Caco-2 (cell line): ENCODE measurements at regions not wholly inside any gene's neighbourhood (a gene's known extent, or its start where the extent isn't known, plus 50 kb on each side); places are given as distances from the start of the nearest gene placed in this dataset.

Source experiments
- BruUV-seq: library from RNA; stranded (reverse); fragments of 400-500 nt; replicated peaks from 2 replicates; lab custom pipeline; 2021; lab: Mats Ljungman, UMichigan
- CTCF ChIA-PET: fragments of 300-600 bp; sonication (Branson Sonifier 250); formaldehyde crosslinking; loops from one replicate; lab custom pipeline; 2022; ENCODE audit warnings: antibody characterized with exemption; lab: Charles Lee
- POLR2A ChIA-PET: fragments of 300-600 bp; sonication (Branson Sonifier 250); formaldehyde crosslinking; loops from one replicate; lab custom pipeline; 2022; ENCODE audit warnings: antibody characterized with exemption; lab: Charles Lee
- DNase-seq, 2 experiments: peaks; one replicate each; pipeline versions ENCODE4 v3.0.0 to v3.0.0-alpha.2; 2020 to 2022
- H3K27me3 ChIP-seq: replicated peaks from 2 replicates; pipeline ENCODE4 v1.6.0; 2011; ENCODE audit warnings: low read length; ENCODE audit not compliant: control insufficient read depth, insufficient read depth
- H3K36me3 ChIP-seq: 2 replicates; pipeline ENCODE4 v1.5.1; 2011; ENCODE audit warnings: low read length; ENCODE audit not compliant: control insufficient read depth, insufficient read depth
- H3K4me1 ChIP-seq: fragments of 250-450 bp; sonication (Bioruptor Pico); 2 replicates; pipeline ENCODE4 v1.5.1; 2020; ENCODE audit warnings: mild to moderate bottlenecking
- H3K4me3 ChIP-seq: 2 replicates; pipeline ENCODE4 v1.5.1; 2011; ENCODE audit warnings: low read depth, mild to moderate bottlenecking, control low read depth, low read length
- H3K9me3 ChIP-seq: fragments of 250-450 bp; sonication (Bioruptor Pico); 2 replicates; pipeline ENCODE4 v1.5.1; 2020; ENCODE audit warnings: mild to moderate bottlenecking, moderate library complexity
- H3K27ac Mint-ChIP-seq: one replicate; pipeline ENCODE4 v1.8.0; 2022; ENCODE audit warnings: mixed read lengths; ENCODE audit not compliant: unreplicated experiment
- H3K27me3 Mint-ChIP-seq: one replicate; pipeline ENCODE4 v1.8.0; 2022; ENCODE audit warnings: mixed read lengths; ENCODE audit not compliant: insufficient read depth, unreplicated experiment
- H3K36me3 Mint-ChIP-seq: one replicate; pipeline ENCODE4 v1.8.0; 2022; ENCODE audit warnings: mild to moderate bottlenecking, mixed read lengths; ENCODE audit not compliant: insufficient read depth, unreplicated experiment
- H3K4me1 Mint-ChIP-seq: one replicate; pipeline ENCODE4 v1.8.0; 2022; ENCODE audit warnings: low read depth, mixed read lengths; ENCODE audit not compliant: unreplicated experiment
- H3K4me3 Mint-ChIP-seq: one replicate; pipeline ENCODE4 v1.8.0; 2022; ENCODE audit warnings: mild to moderate bottlenecking, moderate library complexity, mixed read lengths; ENCODE audit not compliant: unreplicated experiment
- H3K9me3 Mint-ChIP-seq: one replicate; pipeline ENCODE4 v1.8.0; 2022; ENCODE audit warnings: mixed read lengths; ENCODE audit not compliant: unreplicated experiment
- CTCF ChIP-seq, 2 experiments: fragments of 200-600 bp in 1 of 2; IDR thresholded peaks; 1 replicate in 1 of 2; 2 replicates in 1 of 2; pipeline versions ENCODE4 v1.5.1 to v1.8.0; 2011 to 2022; ENCODE audit warnings: antibody characterized with exemption in 1 of 2, control low read depth in 1 of 2, inconsistent platforms in 1 of 2, low read depth in 1 of 2, low read length in 1 of 2, mild to moderate bottlenecking in 1 of 2, moderate library complexity in 1 of 2; ENCODE audit not compliant: insufficient read depth in 1 of 2, severe bottlenecking in 1 of 2, unreplicated experiment in 1 of 2
- intact Hi-C: fragments of 100-400 bp; cut with micrococcal nuclease; formaldehyde crosslinking; loops from one replicate; pipeline ENCODE4 v1.10.0; 2022; ENCODE audit not compliant: unreplicated experiment

GRCh38 chr2:145325485-145325884, 805.6 kb upstream of the ZEB2 start:
- no peak overlapping the region for H3K4me3 Mint-ChIP-seq
- ChIA-PET POLR2A (no interaction called here), CTCF (no interaction called here)
- Histone ChIP-seq H3K36me3 (no peaks in the 10 kb centered on the region), H3K9me3 (no peaks in the 10 kb centered on the region), H3K4me1 (no peaks in the 10 kb centered on the region), H3K27me3 (no peaks in the 10 kb centered on the region), H3K4me3 (no peak overlapping the region)
- no peak for TF ChIP-seq CTCF (IDR thresholded peaks at IDR 0.05; ENCODE audit: insufficient read depth in 1 of 2, low read depth in 1 of 2, low read length in 1 of 2, severe bottlenecking in 1 of 2, unreplicated experiment in 1 of 2)
- no peak for DNase-seq
- H3K4me1 Mint-ChIP-seq, result no peaks in the 10 kb centered on the region
- no peaks in the 10 kb centered on the region for H3K9me3 Mint-ChIP-seq
- H3K27ac Mint-ChIP-seq, result no peak overlapping the region
- peaks cover 5% of the 10 kb centered on the region for H3K27me3 Mint-ChIP-seq
- H3K36me3 Mint-ChIP-seq, result no peaks in the 10 kb centered on the region
- no TSS peak for BruUV-seq
- intact Hi-C loops, result no loop called here

GRCh38 chr2:145324748-145325147, 804.8 kb upstream of the ZEB2 start:
- Histone ChIP-seq H3K4me1 (no peaks in the 10 kb centered on the region), H3K9me3 (no peaks in the 10 kb centered on the region), H3K4me3 (no peak overlapping the region), H3K36me3 (no peaks in the 10 kb centered on the region), H3K27me3 (no peaks in the 10 kb centered on the region)
- TF ChIP-seq CTCF (IDR thresholded peaks at IDR 0.05; ENCODE audit: insufficient read depth in 1 of 2, low read depth in 1 of 2, low read length in 1 of 2, severe bottlenecking in 1 of 2, unreplicated experiment in 1 of 2), result no peak
- Mint-ChIP-seq H3K4me3 (no peak overlapping the region), H3K4me1 (no peaks in the 10 kb centered on the region), H3K27ac (no peak overlapping the region), H3K27me3 (peaks cover 5% of the 10 kb centered on the region), H3K9me3 (no peaks in the 10 kb centered on the region), H3K36me3 (no peaks in the 10 kb centered on the region)
- intact Hi-C loops, result no loop called here
- no TSS peak for BruUV-seq
- ChIA-PET POLR2A (no interaction called here), CTCF (no interaction called here)
- no peak for DNase-seq

GRCh38 chr2:145323512-145323911, 803.6 kb upstream of the ZEB2 start:
- ChIA-PET POLR2A (no interaction called here), CTCF (no interaction called here)
- Mint-ChIP-seq H3K4me1 (no peaks in the 10 kb centered on the region), H3K27me3 (peaks cover 5% of the 10 kb centered on the region), H3K9me3 (no peaks in the 10 kb centered on the region), H3K27ac (no peak overlapping the region), H3K36me3 (no peaks in the 10 kb centered on the region), H3K4me3 (no peak overlapping the region)
- no peak for TF ChIP-seq CTCF (IDR thresholded peaks at IDR 0.05; ENCODE audit: insufficient read depth in 1 of 2, low read depth in 1 of 2, low read length in 1 of 2, severe bottlenecking in 1 of 2, unreplicated experiment in 1 of 2)
- H3K4me1 ChIP-seq, result no peaks in the 10 kb centered on the region
- H3K4me3 ChIP-seq, result no peak overlapping the region
- BruUV-seq, result no TSS peak
- DNase-seq, result no peak
- no peaks in the 10 kb centered on the region for H3K9me3 ChIP-seq
- intact Hi-C loops, result no loop called here
- no peaks in the 10 kb centered on the region for H3K27me3 ChIP-seq
- H3K36me3 ChIP-seq, result no peaks in the 10 kb centered on the region
